C4-2B (cell line): ENCODE measurements at regions not wholly inside any gene's neighbourhood (a gene's known extent, or its start where the extent isn't known, plus 50 kb on each side); places are given as distances from the start of the nearest gene placed in this dataset.

Source experiments
- H3K27ac ChIP-seq: fragments of 450-650 bp; 2 replicates; pipeline ENCODE4 v1.5.1; 2017
- CTCF ChIP-seq: fragments of 450-650 bp; conservative IDR thresholded peaks from 2 replicates; pipeline ENCODE4 v1.5.1; 2017; ENCODE audit warnings: mild to moderate bottlenecking
- ZFX ChIP-seq: fragments of 450-650 bp; IDR thresholded peaks from 2 replicates; pipeline ENCODE4 v1.6.1; 2017

DNA sequence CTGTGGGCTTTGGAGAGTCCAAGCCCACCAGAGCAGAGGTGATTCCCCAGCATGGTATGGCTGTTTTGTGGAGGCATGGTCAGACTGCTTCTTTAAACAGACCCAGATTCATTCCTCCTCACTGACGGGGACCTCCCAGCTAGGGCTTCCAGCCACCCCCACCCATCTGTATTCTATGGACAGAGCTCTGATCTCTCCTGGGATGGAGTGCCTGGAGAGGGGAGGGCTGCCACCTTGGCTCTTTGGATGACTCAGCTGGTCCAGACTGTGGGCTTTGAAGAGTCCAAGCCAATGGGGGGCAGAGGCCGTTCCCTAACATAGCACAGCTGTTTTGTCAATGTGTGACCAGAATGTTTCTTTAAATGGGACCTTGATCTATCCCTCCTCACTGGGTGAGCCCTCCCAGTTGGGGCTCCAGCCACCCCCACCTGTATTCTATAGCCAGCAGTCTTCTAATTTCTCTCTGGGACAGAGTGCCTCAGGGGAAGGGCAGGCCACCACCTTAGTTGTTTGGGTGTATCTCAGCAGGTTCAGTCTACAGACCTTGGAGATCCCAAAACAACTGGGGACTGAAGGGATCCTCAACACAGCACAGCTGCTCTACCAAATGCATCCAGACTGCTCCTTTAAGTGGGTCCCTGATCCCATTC, 122.0 kb upstream of the OSTN start:
- TF ChIP-seq ZFX (no peak), CTCF (no peak)
- no peak overlapping the region for H3K27ac ChIP-seq

DNA sequence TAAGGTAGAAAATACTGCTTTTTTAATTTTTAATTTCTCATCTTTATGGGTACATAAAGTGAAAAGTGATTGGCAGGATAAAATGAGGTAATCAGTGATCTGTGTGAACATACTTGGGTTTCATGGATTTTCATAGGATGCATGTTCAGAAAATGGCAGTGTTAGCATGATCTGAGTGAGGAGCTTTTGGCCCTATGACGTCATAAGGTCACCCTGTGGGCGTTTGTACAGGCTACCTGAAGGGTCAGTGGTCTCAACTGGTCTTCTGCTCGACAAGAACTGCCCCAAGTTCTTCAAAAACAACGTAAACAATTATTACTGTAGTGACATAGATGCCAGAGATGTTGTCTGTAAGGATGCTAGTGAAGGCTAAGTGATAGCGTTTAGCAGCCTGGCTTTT, 124.5 kb upstream of the OSTN start:
- no peak overlapping the region for H3K27ac ChIP-seq
- no peak for TF ChIP-seq ZFX
- TF ChIP-seq CTCF: no peak

GRCh38 chr3:191070762-191071403, 128.2 kb upstream of the OSTN start:
- TF ChIP-seq CTCF (no peak), ZFX (no peak)
- H3K27ac ChIP-seq: no peak overlapping the region

DNA sequence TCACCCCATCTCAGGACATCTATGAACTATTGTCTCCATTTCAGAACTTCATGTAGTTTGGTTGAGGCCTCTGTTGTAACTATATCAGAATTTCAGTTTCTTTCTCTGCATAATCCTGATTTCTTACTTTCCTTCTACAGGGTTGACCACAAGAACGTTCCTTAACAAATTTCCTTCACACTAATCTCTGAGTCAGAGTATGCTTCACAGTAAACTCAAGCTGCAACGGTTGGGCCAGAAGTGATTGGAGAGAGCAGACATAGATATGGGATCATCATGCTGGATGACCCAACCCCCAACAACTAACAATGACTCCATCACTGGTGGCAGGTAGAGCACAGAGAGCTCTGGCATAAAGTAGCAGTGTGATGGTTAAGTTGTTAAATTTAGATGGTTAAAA, 128.8 kb upstream of the OSTN start:
- no peak overlapping the region for H3K27ac ChIP-seq
- TF ChIP-seq CTCF: no peak
- TF ChIP-seq ZFX: no peak

GRCh38 chr3:191068946-191069813, 129.9 kb upstream of the OSTN start:
- no peak overlapping the region for H3K27ac ChIP-seq

DNA sequence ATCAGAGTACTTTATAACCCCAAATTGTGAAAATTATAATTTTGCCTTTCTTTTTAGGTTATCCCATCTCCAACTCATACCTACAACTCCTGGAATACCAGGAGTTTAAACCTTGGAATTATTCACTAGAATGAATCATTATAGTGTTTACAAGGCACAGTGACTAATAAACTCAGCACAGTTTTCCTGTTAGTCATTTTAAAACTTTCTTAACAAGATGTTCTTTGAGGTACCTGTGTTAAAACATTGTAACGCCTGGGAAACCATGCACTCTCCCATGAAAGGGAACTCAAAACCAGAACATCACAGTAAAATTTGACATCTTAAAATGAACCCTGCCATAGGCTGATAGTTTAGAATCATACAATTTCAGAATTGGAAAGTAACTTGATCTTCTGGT, 132.4 kb upstream of the OSTN start:
- H3K27ac ChIP-seq: no peak overlapping the region
- no peak for TF ChIP-seq ZFX

More at GRCh38 chr3:191068946-191069813, 129.9 kb upstream of the OSTN start:
- TF ChIP-seq ZFX: no peak
- no peak for TF ChIP-seq CTCF

DNA sequence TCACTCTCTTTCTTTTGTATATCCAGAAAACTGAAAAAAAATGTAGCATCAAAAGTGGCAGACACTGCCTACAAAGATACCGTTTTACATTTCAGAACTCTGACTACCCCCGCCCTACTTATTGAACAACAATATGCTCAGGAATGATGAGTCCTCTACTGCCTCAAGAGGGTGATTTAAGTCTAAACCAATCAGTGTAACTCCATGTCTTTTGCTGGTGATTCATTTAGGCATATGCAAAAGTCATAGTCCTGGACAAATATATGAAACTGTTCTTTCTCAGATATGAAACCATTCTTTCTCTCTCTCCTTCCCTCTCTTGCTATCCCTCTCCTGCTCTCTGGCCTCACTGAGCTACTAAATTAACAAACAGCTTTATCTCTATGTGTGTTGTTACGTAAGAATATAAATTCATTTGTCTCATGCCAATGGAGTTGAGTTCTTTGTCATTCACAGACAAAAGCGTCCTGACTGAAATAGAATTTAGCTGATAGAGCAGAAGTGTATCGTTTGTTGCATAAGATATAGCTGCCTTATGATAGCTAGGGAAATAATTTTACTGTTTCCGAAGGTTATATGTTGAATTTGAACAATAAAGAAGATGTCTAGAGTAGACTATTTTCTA, 133.7 kb upstream of the OSTN start:
- no peak overlapping the region for H3K27ac ChIP-seq
- TF ChIP-seq CTCF (no peak), ZFX (no peak)
